SJSA1 (cell line): ENCODE measurements at regions not wholly inside any gene's neighbourhood (a gene's known extent, or its start where the extent isn't known, plus 50 kb on each side); places are given as distances from the start of the nearest gene placed in this dataset.
"Not testable (repeated sequence)": the region's sequence is repeated elsewhere in the genome, so short reads cannot be mapped to it uniquely, and the experiment has no call there.

ENCODE experiments used
- DNase-seq, 2 experiments: peaks; one replicate each; pipeline ENCODE4 v3.0.0-alpha.2; 2015 to 2020; ENCODE audit warnings: low spot score in 2 of 2, low read depth in 1 of 2
- H3K27ac ChIP-seq: fragments of 250-450 bp; sonication (Bioruptor Pico); 2 replicates; pipeline ENCODE4 v1.5.1; 2020; ENCODE audit warnings: mild to moderate bottlenecking, moderate library complexity
- H3K27me3 ChIP-seq: fragments of 250-450 bp; sonication (Bioruptor Pico); replicated peaks from 2 replicates; pipeline ENCODE4 v1.5.1; 2020; ENCODE audit warnings: mild to moderate bottlenecking, moderate library complexity
- H3K36me3 ChIP-seq: fragments of 250-450 bp; sonication (Bioruptor Pico); 2 replicates; pipeline ENCODE4 v1.5.1; 2020; ENCODE audit warnings: mild to moderate bottlenecking
- H3K4me1 ChIP-seq: fragments of 250-450 bp; sonication (Bioruptor Pico); replicated peaks from 2 replicates; pipeline ENCODE4 v1.6.1; 2021; ENCODE audit warnings: mild to moderate bottlenecking
- H3K4me3 ChIP-seq: fragments of 250-450 bp; sonication (Bioruptor Pico); 2 replicates; pipeline ENCODE4 v1.5.1; 2020; ENCODE audit warnings: mild to moderate bottlenecking
- H3K9me3 ChIP-seq: fragments of 250-450 bp; sonication (Bioruptor Pico); replicated peaks from 2 replicates; pipeline ENCODE4 v1.5.1; 2020; ENCODE audit warnings: mild to moderate bottlenecking

- not testable (repeated sequence) for DNase-seq, H3K4me1 ChIP-seq, H3K36me3 ChIP-seq, H3K27ac ChIP-seq, H3K27me3 ChIP-seq, H3K4me3 ChIP-seq, H3K9me3 ChIP-seq
Measured at GRCh38 chr4:67319607-67320006, 225.7 kb downstream of the CENPC start.

GRCh38 chr4:67300497-67301185 lies 244.7 kb downstream of the CENPC start:
- H3K4me3 ChIP-seq, H3K36me3 ChIP-seq, H3K27ac ChIP-seq, H3K4me1 ChIP-seq, H3K9me3 ChIP-seq, H3K27me3 ChIP-seq, DNase-seq: not testable (repeated sequence)

- Histone ChIP-seq H3K4me1 (no peaks in the 10 kb centered on the region), H3K9me3 (no peaks in the 10 kb centered on the region), H3K27ac (no peak overlapping the region), H3K27me3 (no peaks in the 10 kb centered on the region), H3K4me3 (no peak overlapping the region), H3K36me3 (no peaks in the 10 kb centered on the region)
- DNase-seq: no peak
Measured at GRCh38 chr4:67292636-67293035, 252.7 kb downstream of the CENPC start.

- no peak for DNase-seq
- Histone ChIP-seq H3K27me3 (no peaks in the 10 kb centered on the region), H3K4me3 (no peak overlapping the region), H3K4me1 (no peaks in the 10 kb centered on the region), H3K9me3 (no peaks in the 10 kb centered on the region), H3K27ac (no peak overlapping the region), H3K36me3 (no peaks in the 10 kb centered on the region)
Measured at GRCh38 chr4:67292045-67292444, 253.3 kb downstream of the CENPC start.

GRCh38 chr4:67291644-67292043 lies 253.7 kb downstream of the CENPC start:
- H3K27me3 ChIP-seq: no peaks in the 10 kb centered on the region
- H3K27ac ChIP-seq: no peak overlapping the region
- no peak for DNase-seq
- H3K36me3 ChIP-seq: no peaks in the 10 kb centered on the region
- H3K9me3 ChIP-seq: no peaks in the 10 kb centered on the region
- H3K4me3 ChIP-seq: no peak overlapping the region
- H3K4me1 ChIP-seq: no peaks in the 10 kb centered on the region

- peak in 1 of 2 experiments; percentile 7 for DNase-seq
- Histone ChIP-seq H3K27me3 (no peaks in the 10 kb centered on the region), H3K27ac (no peak overlapping the region), H3K4me3 (no peak overlapping the region), H3K36me3 (no peaks in the 10 kb centered on the region), H3K4me1 (no peaks in the 10 kb centered on the region), H3K9me3 (no peaks in the 10 kb centered on the region)
Measured at GRCh38 chr4:67288964-67289363, 256.3 kb downstream of the CENPC start.

- Histone ChIP-seq H3K27me3 (no peaks in the 10 kb centered on the region), H3K36me3 (no peaks in the 10 kb centered on the region), H3K4me1 (no peaks in the 10 kb centered on the region), H3K27ac (no peak overlapping the region), H3K4me3 (no peak overlapping the region), H3K9me3 (no peaks in the 10 kb centered on the region)
- no peak for DNase-seq
Measured at GRCh38 chr4:67286724-67287123, 258.6 kb downstream of the CENPC start.

- no peak overlapping the region for H3K4me3 ChIP-seq
- H3K36me3 ChIP-seq: no peaks in the 10 kb centered on the region
- no peaks in the 10 kb centered on the region for H3K4me1 ChIP-seq
- DNase-seq: no peak
- no peaks in the 10 kb centered on the region for H3K9me3 ChIP-seq
- no peak overlapping the region for H3K27ac ChIP-seq
- H3K27me3 ChIP-seq: no peaks in the 10 kb centered on the region
Measured at GRCh38 chr4:67282749-67283148, 262.6 kb downstream of the CENPC start.

GRCh38 chr4:67275179-67275750 lies 270.0 kb downstream of the CENPC start:
- Histone ChIP-seq H3K36me3 (no peaks in the 10 kb centered on the region), H3K4me3 (no peak overlapping the region)
- DNase-seq: no peak

GRCh38 chr4:67274671-67275070 lies 270.6 kb downstream of the CENPC start:
- not testable (repeated sequence) for H3K9me3 ChIP-seq, H3K4me1 ChIP-seq, H3K4me3 ChIP-seq, H3K27ac ChIP-seq, DNase-seq, H3K36me3 ChIP-seq, H3K27me3 ChIP-seq

More at GRCh38 chr4:67275179-67275750, 270.0 kb downstream of the CENPC start:
- Histone ChIP-seq H3K9me3 (no peaks in the 10 kb centered on the region), H3K27ac (no peak overlapping the region), H3K4me1 (no peaks in the 10 kb centered on the region), H3K27me3 (no peaks in the 10 kb centered on the region)

- H3K9me3 ChIP-seq: no peaks in the 10 kb centered on the region
- H3K27me3 ChIP-seq: no peaks in the 10 kb centered on the region
- no peaks in the 10 kb centered on the region for H3K36me3 ChIP-seq
- no peak overlapping the region for H3K4me3 ChIP-seq
- H3K27ac ChIP-seq: no peak overlapping the region
- DNase-seq: no peak
- H3K4me1 ChIP-seq: no peaks in the 10 kb centered on the region
Measured at GRCh38 chr4:67273666-67274065, 271.6 kb downstream of the CENPC start.

- Histone ChIP-seq H3K36me3 (no peaks in the 10 kb centered on the region), H3K9me3 (no peaks in the 10 kb centered on the region), H3K4me1 (no peaks in the 10 kb centered on the region), H3K27me3 (no peaks in the 10 kb centered on the region), H3K4me3 (no peak overlapping the region), H3K27ac (no peak overlapping the region)
- DNase-seq: no peak
Measured at GRCh38 chr4:67261971-67262370, 283.3 kb downstream of the CENPC start.

- no peaks in the 10 kb centered on the region for H3K4me1 ChIP-seq
Measured at GRCh38 chr4:67256388-67257043, 288.8 kb downstream of the CENPC start.

GRCh38 chr4:67250131-67250896 lies 295.0 kb downstream of the CENPC start:
- H3K27ac ChIP-seq: no peak overlapping the region
- H3K4me3 ChIP-seq: no peak overlapping the region
- DNase-seq: no peak
- no peaks in the 10 kb centered on the region for H3K9me3 ChIP-seq
- H3K4me1 ChIP-seq: no peaks in the 10 kb centered on the region
- H3K27me3 ChIP-seq: 0 out of 2 replicates have a peak, but pooled peaks cover 1% of the 10 kb centered on the region
- H3K36me3 ChIP-seq: no peaks in the 10 kb centered on the region

More at GRCh38 chr4:67256388-67257043, 288.8 kb downstream of the CENPC start:
- Histone ChIP-seq H3K27me3 (no peaks in the 10 kb centered on the region), H3K36me3 (no peaks in the 10 kb centered on the region), H3K27ac (no peak overlapping the region), H3K9me3 (no peaks in the 10 kb centered on the region), H3K4me3 (no peak overlapping the region)
- DNase-seq: no peak
